Stimulated activated CD4-positive, alpha-beta T cell treated with anti-CD3 and anti-CD28 coated beads, Interleukin-1b, Interleukin-23, amount 100 ng/mL, for 48 hours (primary cell): ENCODE measurements at regions not wholly inside any gene's neighbourhood (a gene's known extent, or its start where the extent isn't known, plus 50 kb on each side); places are given as distances from the start of the nearest gene placed in this dataset.
"Not testable (repeated sequence)": the region's sequence is repeated elsewhere in the genome, so short reads cannot be mapped to it uniquely, and the experiment has no call there.

Experiments
- DNase-seq: peaks from one replicate; pipeline ENCODE4 v3.0.0-alpha.2; 2020

- no peak for DNase-seq
Observed at GRCh38 chr10:109261231-109261630, 662.1 kb downstream of the XPNPEP1 start.

- DNase-seq = no peak
Observed at GRCh38 chr10:109259293-109259692, 664.0 kb downstream of the XPNPEP1 start.

- no peak for DNase-seq
Observed at GRCh38 chr10:109253306-109253705, 670.0 kb downstream of the XPNPEP1 start.

- DNase-seq = no peak
Observed at GRCh38 chr10:109250152-109250551, 673.2 kb downstream of the XPNPEP1 start.

- DNase-seq = no peak
Observed at GRCh38 chr10:109247814-109248213, 675.5 kb downstream of the XPNPEP1 start.

- no peak for DNase-seq
Observed at GRCh38 chr10:109245821-109246220, 677.5 kb downstream of the XPNPEP1 start.

GRCh38 chr10:109239371-109239770 lies 683.9 kb downstream of the XPNPEP1 start:
- no peak for DNase-seq

GRCh38 chr10:109237682-109238081 lies 685.6 kb downstream of the XPNPEP1 start:
- no peak for DNase-seq

- DNase-seq = no peak
Observed at GRCh38 chr10:109237050-109237449, 686.3 kb downstream of the XPNPEP1 start.

- not testable (repeated sequence) for DNase-seq
Observed at GRCh38 chr10:109223533-109223932, 699.8 kb downstream of the XPNPEP1 start.

GRCh38 chr10:109219935-109220605 lies 703.2 kb downstream of the XPNPEP1 start:
- no peak for DNase-seq

- no peak for DNase-seq
Observed at GRCh38 chr10:109218207-109218606, 705.1 kb downstream of the XPNPEP1 start.

GRCh38 chr10:109215291-109216075 lies 707.8 kb downstream of the XPNPEP1 start:
- DNase-seq = no peak

GRCh38 chr10:109214891-109215290 lies 708.4 kb downstream of the XPNPEP1 start:
- not testable (repeated sequence) for DNase-seq

- no peak for DNase-seq
Observed at GRCh38 chr10:109207361-109207760, 716.0 kb downstream of the XPNPEP1 start.

- DNase-seq = no peak
Observed at GRCh38 chr10:109205929-109206585, 717.3 kb downstream of the XPNPEP1 start.

- no peak for DNase-seq
Observed at GRCh38 chr10:109203646-109204353, 719.5 kb downstream of the XPNPEP1 start.

- DNase-seq = no peak
Observed at GRCh38 chr10:109202111-109202510, 721.2 kb downstream of the XPNPEP1 start.

GRCh38 chr10:109200646-109201045 lies 722.7 kb downstream of the XPNPEP1 start:
- no peak for DNase-seq

GRCh38 chr10:109191823-109192222 lies 731.5 kb downstream of the XPNPEP1 start:
- DNase-seq = no peak

GRCh38 chr10:109191341-109191740 lies 732.0 kb downstream of the XPNPEP1 start:
- no peak for DNase-seq

GRCh38 chr10:109187677-109188076 lies 735.6 kb downstream of the XPNPEP1 start:
- DNase-seq = no peak

GRCh38 chr10:109183366-109183765 lies 739.9 kb downstream of the XPNPEP1 start:
- no peak for DNase-seq
